ENCODE measurements at regions not wholly inside any gene's neighbourhood (a gene's known extent, or its start where the extent isn't known, plus 50 kb on each side); places are given as distances from the start of the nearest gene placed in this dataset.
"Not testable (repeated sequence)": the region's sequence is repeated elsewhere in the genome, so short reads cannot be mapped to it uniquely, and the experiment has no call there.

DNA sequence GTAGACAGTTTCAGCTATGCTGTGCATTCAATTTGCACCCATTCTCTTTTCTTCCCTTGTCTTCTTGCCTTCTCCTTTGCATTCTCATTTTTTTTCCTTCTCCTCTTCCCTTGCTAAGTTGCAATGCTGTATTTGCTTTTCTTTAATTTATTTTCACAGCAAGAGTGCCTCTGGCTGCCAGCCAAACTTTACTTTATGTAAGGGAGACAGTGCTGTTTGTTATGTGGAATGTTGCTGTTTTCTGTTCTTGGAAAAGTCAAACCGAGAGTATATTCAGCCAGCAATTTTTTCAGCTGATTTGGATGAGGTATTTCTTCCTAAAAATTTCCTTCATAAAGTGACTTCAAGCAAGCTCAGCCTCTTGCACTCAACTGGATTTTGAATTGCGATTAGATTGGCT is 1293.4 kb downstream of the ARAP2 start:
- no peaks in the 10 kb centered on the region for H3K36me3 ChIP-seq (ENCODE audit: insufficient read depth, low read length)
- no peaks in the 10 kb centered on the region for H3K4me1 ChIP-seq (ENCODE audit: insufficient read depth, low read length)
- no peak overlapping the region for H3K4me3 ChIP-seq (ENCODE audit: low read depth in 1 of 2, low read length in 2 of 2)
- no peak overlapping the region for H3K9ac ChIP-seq (ENCODE audit: low read length)
- H3K9me3 ChIP-seq (ENCODE audit: low read length), result no peaks in the 10 kb centered on the region
- no peak overlapping the region for H3K27ac ChIP-seq (ENCODE audit: low read depth, low read length)
- no peaks in the 10 kb centered on the region for H3K27me3 ChIP-seq (ENCODE audit: control insufficient read depth in 1 of 2, insufficient read depth in 2 of 2, low read length in 2 of 2)

DNA sequence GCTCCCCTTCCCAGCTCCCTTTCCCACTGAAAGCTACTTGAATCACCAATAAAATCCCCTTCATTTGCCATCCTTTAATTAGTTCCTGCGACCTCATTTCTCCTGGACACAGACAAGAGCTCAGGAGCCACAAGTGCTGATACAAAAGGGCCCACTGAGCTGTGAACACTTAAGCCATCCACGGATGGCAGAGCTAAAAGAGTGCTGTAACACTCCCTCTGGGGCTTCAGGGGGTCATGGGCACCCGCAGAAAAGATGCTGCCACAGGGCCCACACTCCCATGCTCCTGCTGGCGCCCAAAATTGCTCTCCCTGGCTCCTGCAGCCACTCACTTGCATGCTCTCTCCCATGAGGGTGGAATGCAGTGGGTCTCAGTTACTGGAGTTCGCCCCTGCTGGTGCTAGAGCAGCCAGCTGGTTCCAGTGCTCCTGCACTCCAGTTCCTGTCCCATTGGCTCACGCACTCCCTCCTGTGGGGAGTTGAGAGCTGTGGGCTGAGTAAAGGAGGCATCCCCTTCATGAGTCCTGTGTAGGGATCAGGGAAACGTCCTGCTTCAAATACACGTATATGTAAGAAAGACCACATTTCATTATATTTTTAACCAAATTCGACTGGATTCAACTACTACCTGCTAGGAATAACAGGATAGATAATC is 1291.0 kb downstream of the ARAP2 start:
- Histone ChIP-seq H3K4me3 (ENCODE audit: low read depth in 1 of 2, low read length in 2 of 2) (no peak overlapping the region), H3K9ac (ENCODE audit: low read length) (no peak overlapping the region), H3K36me3 (ENCODE audit: insufficient read depth, low read length) (no peaks in the 10 kb centered on the region), H3K27me3 (ENCODE audit: control insufficient read depth in 1 of 2, insufficient read depth in 2 of 2, low read length in 2 of 2) (no peaks in the 10 kb centered on the region), H3K27ac (ENCODE audit: low read depth, low read length) (no peak overlapping the region), H3K4me1 (ENCODE audit: insufficient read depth, low read length) (no peaks in the 10 kb centered on the region), H3K9me3 (ENCODE audit: low read length) (no peaks in the 10 kb centered on the region)

DNA sequence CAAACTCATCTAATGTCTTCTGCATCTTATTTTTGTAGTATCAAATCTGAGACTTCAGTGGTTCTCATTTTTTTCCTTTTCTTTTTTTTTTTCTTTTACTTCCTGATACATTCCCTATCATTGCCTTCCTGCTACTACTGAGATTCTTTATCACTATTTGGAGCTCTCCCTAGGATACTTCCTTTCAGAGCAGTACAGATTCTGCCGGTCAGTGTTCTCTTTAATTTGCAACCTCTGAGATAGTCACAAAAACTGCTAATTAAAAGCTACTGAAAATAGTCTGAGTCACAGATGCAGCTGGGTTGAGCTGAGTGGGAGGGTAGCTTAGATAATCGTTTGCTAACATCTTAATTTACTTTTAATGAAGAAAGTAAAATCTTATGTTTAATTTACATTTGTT is 1279.7 kb downstream of the ARAP2 start:
- Histone ChIP-seq H3K9ac (ENCODE audit: low read length) (no peak overlapping the region), H3K27ac (ENCODE audit: low read depth, low read length) (no peak overlapping the region), H3K27me3 (ENCODE audit: control insufficient read depth in 1 of 2, insufficient read depth in 2 of 2, low read length in 2 of 2) (no peaks in the 10 kb centered on the region), H3K36me3 (ENCODE audit: insufficient read depth, low read length) (no peaks in the 10 kb centered on the region), H3K9me3 (ENCODE audit: low read length) (no peaks in the 10 kb centered on the region), H3K4me1 (ENCODE audit: insufficient read depth, low read length) (no peaks in the 10 kb centered on the region), H3K4me3 (ENCODE audit: low read depth in 1 of 2, low read length in 2 of 2) (no peak overlapping the region)

DNA sequence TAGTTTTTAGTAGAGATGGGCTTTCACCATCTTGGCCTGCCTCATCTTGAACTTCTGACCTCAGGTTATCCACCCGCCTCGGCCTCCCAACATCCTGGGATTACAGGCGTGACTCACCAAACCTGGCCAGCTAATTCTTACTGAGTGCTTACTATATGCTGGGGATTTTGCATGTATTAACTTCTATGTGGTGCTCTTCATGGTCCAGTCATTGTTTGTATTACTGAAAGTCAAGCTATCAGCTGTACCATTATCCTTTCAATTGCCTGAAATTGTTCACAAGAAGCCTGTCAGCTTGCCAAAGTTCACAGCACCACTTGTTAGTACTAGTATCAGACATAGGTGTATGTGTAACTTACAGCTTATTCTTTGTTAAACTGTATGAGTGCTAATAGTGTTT is 1272.1 kb downstream of the ARAP2 start:
- no peak overlapping the region for H3K9ac ChIP-seq (ENCODE audit: low read length)
- H3K27me3 ChIP-seq (ENCODE audit: control insufficient read depth in 1 of 2, insufficient read depth in 2 of 2, low read length in 2 of 2), result no peaks in the 10 kb centered on the region
- H3K4me1 ChIP-seq (ENCODE audit: insufficient read depth, low read length), result no peaks in the 10 kb centered on the region
- H3K9me3 ChIP-seq (ENCODE audit: low read length), result no peaks in the 10 kb centered on the region
- H3K4me3 ChIP-seq (ENCODE audit: low read depth in 1 of 2, low read length in 2 of 2), result no peak overlapping the region
- no peaks in the 10 kb centered on the region for H3K36me3 ChIP-seq (ENCODE audit: insufficient read depth, low read length)
- no peak overlapping the region for H3K27ac ChIP-seq (ENCODE audit: low read depth, low read length)

DNA sequence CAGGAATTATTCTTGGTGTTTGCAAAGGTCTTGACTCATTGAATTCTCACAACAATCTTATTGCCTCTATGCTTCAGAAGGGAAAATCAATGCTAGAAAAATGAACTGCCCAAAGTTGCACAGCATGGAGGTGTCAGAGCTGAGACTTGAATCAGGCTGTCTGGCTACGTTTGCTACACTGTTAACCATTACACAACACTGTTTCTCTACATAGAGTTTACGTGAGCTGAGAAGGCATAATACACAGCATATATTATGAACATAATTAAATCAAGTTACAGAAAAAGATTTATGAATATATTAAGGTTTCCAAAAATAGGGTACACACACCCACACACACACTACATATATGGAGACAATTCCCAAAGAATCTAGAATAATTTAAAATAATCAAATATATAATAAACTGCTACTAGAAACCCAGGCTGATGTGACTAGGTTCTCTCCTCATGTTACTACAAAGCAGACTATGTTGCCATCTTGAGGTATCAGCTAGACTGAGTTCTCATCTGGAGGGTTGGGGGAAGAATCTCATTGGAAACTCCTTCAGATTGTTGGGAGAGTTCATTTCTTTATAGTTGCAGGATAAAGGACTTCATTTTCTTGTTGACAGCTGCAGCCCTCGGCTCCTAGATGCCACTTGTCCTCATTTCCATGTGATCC is 1270.5 kb downstream of the ARAP2 start:
- Histone ChIP-seq H3K4me1 (ENCODE audit: insufficient read depth, low read length) (no peaks in the 10 kb centered on the region), H3K27me3 (ENCODE audit: control insufficient read depth in 1 of 2, insufficient read depth in 2 of 2, low read length in 2 of 2) (no peaks in the 10 kb centered on the region), H3K27ac (ENCODE audit: low read depth, low read length) (no peak overlapping the region), H3K36me3 (ENCODE audit: insufficient read depth, low read length) (no peaks in the 10 kb centered on the region), H3K4me3 (ENCODE audit: low read depth in 1 of 2, low read length in 2 of 2) (no peak overlapping the region), H3K9ac (ENCODE audit: low read length) (no peak overlapping the region), H3K9me3 (ENCODE audit: low read length) (no peaks in the 10 kb centered on the region)

DNA sequence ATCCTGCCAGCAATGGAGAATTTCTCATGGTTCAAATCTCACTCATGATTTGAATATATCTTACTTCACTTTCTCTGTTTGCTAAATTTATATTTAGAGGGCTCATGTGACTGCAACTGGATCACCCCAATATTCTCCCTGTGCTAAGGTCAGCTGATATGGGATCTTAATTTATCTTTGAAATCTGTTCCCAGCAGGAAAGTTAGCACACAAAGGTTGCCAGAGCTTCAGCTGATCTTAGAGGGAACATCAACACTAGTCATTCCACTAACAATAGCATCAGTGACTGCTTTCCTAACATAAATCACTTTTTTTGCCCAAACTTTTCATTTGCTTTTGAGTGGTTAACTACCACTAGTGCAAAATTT is 1270.0 kb downstream of the ARAP2 start:
- Histone ChIP-seq H3K27me3 (ENCODE audit: control insufficient read depth in 1 of 2, insufficient read depth in 2 of 2, low read length in 2 of 2) (no peaks in the 10 kb centered on the region), H3K4me1 (ENCODE audit: insufficient read depth, low read length) (no peaks in the 10 kb centered on the region), H3K36me3 (ENCODE audit: insufficient read depth, low read length) (no peaks in the 10 kb centered on the region), H3K4me3 (ENCODE audit: low read depth in 1 of 2, low read length in 2 of 2) (no peak overlapping the region), H3K9me3 (ENCODE audit: low read length) (no peaks in the 10 kb centered on the region), H3K27ac (ENCODE audit: low read depth, low read length) (no peak overlapping the region), H3K9ac (ENCODE audit: low read length) (no peak overlapping the region)

DNA sequence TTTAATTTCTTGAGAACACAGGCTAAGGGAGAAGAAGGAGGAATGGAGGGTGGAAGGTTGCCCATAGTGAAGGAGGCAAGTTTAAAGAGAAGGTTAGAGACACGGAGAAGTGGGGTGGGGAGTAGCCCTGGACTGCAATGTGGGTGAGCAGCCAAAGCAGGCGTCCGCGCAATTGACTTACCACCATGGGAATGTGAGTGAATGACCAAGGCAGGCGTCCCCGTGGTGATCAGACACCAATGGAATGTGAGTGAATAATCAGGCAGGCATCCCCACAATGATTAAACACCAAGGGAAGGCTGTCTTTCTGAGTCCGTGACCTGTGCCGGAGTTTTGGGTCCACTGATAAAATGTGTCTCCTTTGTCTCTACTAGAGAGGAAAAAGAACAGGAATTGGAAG is 1223.1 kb downstream of the ARAP2 start:
- not testable (repeated sequence) for H3K9ac ChIP-seq (ENCODE audit: low read length); H3K27me3 ChIP-seq (ENCODE audit: control insufficient read depth in 1 of 2, insufficient read depth in 2 of 2, low read length in 2 of 2); H3K9me3 ChIP-seq (ENCODE audit: low read length); H3K27ac ChIP-seq (ENCODE audit: low read depth, low read length); H3K4me3 ChIP-seq (ENCODE audit: low read depth in 1 of 2, low read length in 2 of 2); H3K36me3 ChIP-seq (ENCODE audit: insufficient read depth, low read length); H3K4me1 ChIP-seq (ENCODE audit: insufficient read depth, low read length)

DNA sequence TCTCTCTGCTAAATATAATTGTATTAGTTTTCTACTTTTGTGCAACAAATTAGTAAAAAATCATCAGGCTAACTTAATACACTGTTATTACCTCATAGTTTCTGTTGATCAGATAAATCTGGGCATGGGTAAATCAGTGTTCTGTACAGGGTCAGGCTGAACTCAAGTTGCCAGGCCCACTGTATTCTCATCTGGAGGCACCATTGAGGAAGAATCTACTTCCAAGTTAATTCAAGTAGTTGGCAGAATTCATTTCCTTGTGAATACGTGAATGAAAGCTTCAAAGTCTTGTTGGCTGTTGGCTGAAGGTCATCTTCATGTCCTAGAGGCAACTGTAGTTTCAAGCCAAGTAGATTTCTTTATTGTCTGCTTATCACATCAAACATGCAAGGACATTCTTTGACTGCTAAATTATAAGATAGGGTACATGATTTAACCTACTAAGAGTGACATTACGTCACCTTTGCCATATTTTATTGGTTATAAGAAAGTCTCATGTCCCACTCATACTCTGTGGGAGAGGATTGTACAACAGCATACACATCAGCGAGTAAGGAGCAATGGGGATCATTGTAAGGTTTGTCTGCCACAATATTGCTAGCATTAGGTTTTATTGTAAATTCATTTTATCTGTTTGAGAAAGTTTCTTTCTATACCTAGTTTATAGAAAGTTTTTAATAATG is 1219.0 kb downstream of the ARAP2 start:
- Histone ChIP-seq H3K9me3 (ENCODE audit: low read length) (no peaks in the 10 kb centered on the region), H3K4me3 (ENCODE audit: low read depth in 1 of 2, low read length in 2 of 2) (no peak overlapping the region), H3K27me3 (ENCODE audit: control insufficient read depth in 1 of 2, insufficient read depth in 2 of 2, low read length in 2 of 2) (no peaks in the 10 kb centered on the region)

DNA sequence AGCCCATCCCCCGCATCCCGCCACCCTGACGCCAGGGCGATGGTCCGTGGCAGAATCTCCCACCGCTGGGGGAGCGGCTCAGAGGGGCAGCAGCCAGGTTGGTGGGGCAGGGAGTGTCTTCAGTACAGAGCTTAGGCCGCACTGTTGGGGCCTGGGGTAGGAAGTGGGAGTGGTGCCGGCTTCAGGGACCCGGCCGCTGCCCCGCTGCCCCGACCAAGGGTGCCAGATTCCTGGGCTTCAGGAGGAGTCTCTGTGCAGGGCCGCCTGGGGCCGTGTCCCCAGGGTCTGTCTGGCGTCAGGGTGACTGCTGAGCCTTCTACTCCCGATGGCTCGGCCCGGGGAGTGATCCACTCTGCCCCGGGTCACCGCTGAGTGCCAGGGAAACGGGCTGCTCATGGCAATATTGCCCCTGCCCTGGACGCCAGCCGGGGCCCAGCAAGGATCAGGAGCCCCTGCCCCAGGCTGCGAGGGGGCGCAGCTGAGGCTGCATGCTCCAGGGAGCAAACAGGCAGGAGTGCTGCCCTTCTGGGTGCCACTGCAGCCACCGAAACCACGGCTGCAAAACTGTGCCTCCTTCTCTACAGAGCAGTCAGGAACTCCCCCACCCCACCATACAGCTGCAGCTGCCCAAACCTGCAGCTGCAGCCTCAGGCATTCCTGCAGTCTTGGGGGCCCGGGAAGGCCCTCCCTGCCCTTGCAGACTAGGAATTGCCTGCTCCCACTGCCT is 1206.1 kb downstream of the ARAP2 start:
- Histone ChIP-seq H3K27ac (ENCODE audit: low read depth, low read length) (no peak overlapping the region), H3K9ac (ENCODE audit: low read length) (no peak overlapping the region), H3K36me3 (ENCODE audit: insufficient read depth, low read length) (no peaks in the 10 kb centered on the region), H3K9me3 (ENCODE audit: low read length) (no peaks in the 10 kb centered on the region), H3K4me3 (ENCODE audit: low read depth in 1 of 2, low read length in 2 of 2) (no peak overlapping the region), H3K4me1 (ENCODE audit: insufficient read depth, low read length) (no peaks in the 10 kb centered on the region), H3K27me3 (ENCODE audit: control insufficient read depth in 1 of 2, insufficient read depth in 2 of 2, low read length in 2 of 2) (no peaks in the 10 kb centered on the region)

More for the DNA sequence above, 1219.0 kb downstream of the ARAP2 start:
- no peak overlapping the region for H3K27ac ChIP-seq (ENCODE audit: low read depth, low read length)
- no peaks in the 10 kb centered on the region for H3K4me1 ChIP-seq (ENCODE audit: insufficient read depth, low read length)
- H3K9ac ChIP-seq (ENCODE audit: low read length), result no peak overlapping the region
- H3K36me3 ChIP-seq (ENCODE audit: insufficient read depth, low read length), result no peaks in the 10 kb centered on the region

DNA sequence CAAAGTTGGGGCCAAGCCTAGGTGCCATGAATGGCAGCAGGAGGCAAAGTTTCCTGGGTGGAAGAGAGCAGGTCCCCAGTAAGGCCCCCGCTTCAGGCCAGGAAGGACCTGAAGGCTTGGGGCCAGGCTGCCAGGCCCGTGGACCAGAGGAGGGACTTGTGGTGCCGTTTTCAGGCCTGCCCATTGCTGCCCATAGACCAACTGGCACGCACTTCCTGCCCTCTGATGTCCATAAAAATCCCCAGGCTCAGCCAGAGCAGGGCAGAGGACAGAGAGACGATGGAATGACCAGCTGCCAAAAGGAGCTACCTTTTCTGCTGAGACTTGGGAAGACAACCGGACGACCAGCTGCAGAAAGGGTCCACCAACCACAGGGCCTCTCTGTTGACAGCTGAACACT is 1205.5 kb downstream of the ARAP2 start:
- no peak overlapping the region for H3K27ac ChIP-seq (ENCODE audit: low read depth, low read length)
- H3K4me1 ChIP-seq (ENCODE audit: insufficient read depth, low read length), result no peaks in the 10 kb centered on the region
- H3K9me3 ChIP-seq (ENCODE audit: low read length), result no peaks in the 10 kb centered on the region
- no peak overlapping the region for H3K4me3 ChIP-seq (ENCODE audit: low read depth in 1 of 2, low read length in 2 of 2)
- H3K36me3 ChIP-seq (ENCODE audit: insufficient read depth, low read length), result no peaks in the 10 kb centered on the region
- H3K9ac ChIP-seq (ENCODE audit: low read length), result no peak overlapping the region
- no peaks in the 10 kb centered on the region for H3K27me3 ChIP-seq (ENCODE audit: control insufficient read depth in 1 of 2, insufficient read depth in 2 of 2, low read length in 2 of 2)

DNA sequence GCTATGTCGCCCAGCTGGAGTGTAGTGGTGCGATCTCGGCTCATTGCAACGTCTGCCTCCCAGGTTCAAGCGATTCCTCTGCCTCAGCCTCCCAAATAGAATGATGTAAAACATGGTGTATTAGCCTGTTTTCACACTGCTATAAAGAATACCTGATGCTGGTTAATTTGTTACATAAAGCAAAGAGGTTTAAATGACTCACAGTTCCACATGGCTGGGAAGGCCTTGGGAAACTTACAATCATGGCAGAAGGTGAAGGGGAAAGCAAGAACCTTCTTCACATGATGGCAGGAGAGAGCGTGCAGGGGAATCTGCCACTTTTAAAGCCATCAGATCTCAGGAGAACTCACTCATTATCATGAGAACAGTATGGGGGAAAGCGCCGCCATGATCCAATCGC is 1191.8 kb downstream of the ARAP2 start:
- H3K9me3 ChIP-seq (ENCODE audit: low read length), result no peaks in the 10 kb centered on the region
- H3K27me3 ChIP-seq (ENCODE audit: control insufficient read depth in 1 of 2, insufficient read depth in 2 of 2, low read length in 2 of 2), result no peaks in the 10 kb centered on the region
- H3K4me1 ChIP-seq (ENCODE audit: insufficient read depth, low read length), result no peaks in the 10 kb centered on the region
- H3K27ac ChIP-seq (ENCODE audit: low read depth, low read length), result no peak overlapping the region
- H3K4me3 ChIP-seq (ENCODE audit: low read depth in 1 of 2, low read length in 2 of 2), result no peak overlapping the region
- H3K36me3 ChIP-seq (ENCODE audit: insufficient read depth, low read length), result no peaks in the 10 kb centered on the region
- H3K9ac ChIP-seq (ENCODE audit: low read length), result no peak overlapping the region
